Breast epithelium (tissue), 3 donors: ENCODE measurements at regions not wholly inside any gene's neighbourhood (a gene's known extent, or its start where the extent isn't known, plus 50 kb on each side); places are given as distances from the start of the nearest gene placed in this dataset.

Experiments used
- POLR2AphosphoS5 ChIP-seq, 3 donors: sonication (generic); formaldehyde crosslinking; IDR thresholded peaks; one replicate each; pipeline ENCODE4 v1.6.1; 2017; ENCODE audit warnings: antibody characterized with exemption in 3 of 3
- TF ChIP-seq, protein P1 (sequence below), 3 donors: fragments of 450-650 bp; IDR thresholded peaks; one replicate each; pipeline ENCODE4 v1.5.1; 2016 to 2017; ENCODE audit warnings: antibody characterized with exemption in 3 of 3, mild to moderate bottlenecking in 3 of 3, moderate library complexity in 3 of 3

DNA sequence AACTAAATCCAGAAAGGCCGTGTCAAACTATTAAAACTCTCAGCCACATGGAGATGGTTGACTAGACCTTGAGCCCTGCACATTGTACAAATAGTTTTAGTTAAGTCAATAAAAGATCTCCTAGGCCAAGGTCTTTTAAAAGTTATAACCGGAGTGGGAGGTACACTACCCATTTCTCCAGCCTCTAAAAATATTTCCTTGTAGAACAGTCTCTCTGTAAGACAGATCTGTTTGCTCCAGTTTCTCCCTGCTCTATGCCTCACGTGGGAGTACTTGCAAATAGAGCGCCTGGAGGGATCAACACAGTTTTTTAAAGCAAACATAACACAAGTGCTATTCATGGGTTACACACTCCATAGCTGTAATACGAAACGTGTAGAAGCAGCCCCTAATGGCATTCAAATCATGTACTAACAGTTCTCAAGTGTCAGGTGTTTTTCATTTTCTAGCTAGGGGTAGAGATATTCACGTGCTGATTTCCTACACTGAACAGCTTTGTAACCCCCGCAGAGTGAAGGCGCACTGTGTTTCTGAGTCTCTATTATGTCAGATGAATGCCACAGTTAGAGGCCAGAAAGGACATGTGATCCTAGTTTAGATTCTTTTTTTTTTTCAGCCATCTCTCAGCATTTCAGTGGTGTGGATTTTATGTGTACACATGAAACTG lies 703.4 kb upstream of the GRAMD2B start:
- TF ChIP-seq, protein P1, sequence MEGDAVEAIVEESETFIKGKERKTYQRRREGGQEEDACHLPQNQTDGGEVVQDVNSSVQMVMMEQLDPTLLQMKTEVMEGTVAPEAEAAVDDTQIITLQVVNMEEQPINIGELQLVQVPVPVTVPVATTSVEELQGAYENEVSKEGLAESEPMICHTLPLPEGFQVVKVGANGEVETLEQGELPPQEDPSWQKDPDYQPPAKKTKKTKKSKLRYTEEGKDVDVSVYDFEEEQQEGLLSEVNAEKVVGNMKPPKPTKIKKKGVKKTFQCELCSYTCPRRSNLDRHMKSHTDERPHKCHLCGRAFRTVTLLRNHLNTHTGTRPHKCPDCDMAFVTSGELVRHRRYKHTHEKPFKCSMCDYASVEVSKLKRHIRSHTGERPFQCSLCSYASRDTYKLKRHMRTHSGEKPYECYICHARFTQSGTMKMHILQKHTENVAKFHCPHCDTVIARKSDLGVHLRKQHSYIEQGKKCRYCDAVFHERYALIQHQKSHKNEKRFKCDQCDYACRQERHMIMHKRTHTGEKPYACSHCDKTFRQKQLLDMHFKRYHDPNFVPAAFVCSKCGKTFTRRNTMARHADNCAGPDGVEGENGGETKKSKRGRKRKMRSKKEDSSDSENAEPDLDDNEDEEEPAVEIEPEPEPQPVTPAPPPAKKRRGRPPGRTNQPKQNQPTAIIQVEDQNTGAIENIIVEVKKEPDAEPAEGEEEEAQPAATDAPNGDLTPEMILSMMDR (IDR thresholded peaks at IDR 0.05) = no peak
- no peak for TF ChIP-seq POLR2AphosphoS5 (IDR thresholded peaks at IDR 0.05)
